Omental fat pad (tissue), 3 donors: ENCODE measurements at regions not wholly inside any gene's neighbourhood (a gene's known extent, or its start where the extent isn't known, plus 50 kb on each side); places are given as distances from the start of the nearest gene placed in this dataset.

Experiments used
- ATAC-seq: fragments of 150-250 bp; one replicate; pipeline ENCODE4 v1.9.1; 2016; ENCODE audit warnings: mild to moderate bottlenecking, moderate library complexity; ENCODE audit not compliant: low FRiP score
- DNase-seq: peaks from one replicate; pipeline ENCODE4 v3.0.0-alpha.2; 2019; ENCODE audit warnings: low spot score
- CTCF ChIP-seq, 3 donors: fragments of 450-650 bp; IDR thresholded peaks; one replicate each; pipeline ENCODE4 v1.5.1; 2016 to 2017; ENCODE audit warnings: antibody characterized with exemption in 3 of 3, mild to moderate bottlenecking in 3 of 3, moderate library complexity in 2 of 3

GRCh38 chr16:86029131-86029741 is 130.3 kb downstream of the IRF8 start:
- peak; percentile 28 for ATAC-seq
- no peak for DNase-seq
- TF ChIP-seq CTCF (IDR thresholded peaks at IDR 0.05), result no peak

- DNase-seq, result no peak
Observed at GRCh38 chr16:86030116-86030515, 131.2 kb downstream of the IRF8 start.

GRCh38 chr16:86031141-86031678 is 132.2 kb downstream of the IRF8 start:
- no peak for TF ChIP-seq CTCF (IDR thresholded peaks at IDR 0.05)
- no peak for ATAC-seq
- no peak for DNase-seq

More at GRCh38 chr16:86030116-86030515, 131.2 kb downstream of the IRF8 start:
- no peak for TF ChIP-seq CTCF (IDR thresholded peaks at IDR 0.05)
- ATAC-seq, result no peak

- no peak for DNase-seq
- no peak for TF ChIP-seq CTCF (IDR thresholded peaks at IDR 0.05)
Observed at GRCh38 chr16:86033016-86033474, 134.1 kb downstream of the IRF8 start.

GRCh38 chr16:86033971-86034370 is 135.0 kb downstream of the IRF8 start:
- ATAC-seq (no peak), DNase-seq (no peak)
- TF ChIP-seq CTCF (IDR thresholded peaks at IDR 0.05), result no peak

More at GRCh38 chr16:86033016-86033474, 134.1 kb downstream of the IRF8 start:
- ATAC-seq, result no peak

GRCh38 chr16:86034421-86034919 is 135.5 kb downstream of the IRF8 start:
- DNase-seq (no peak), ATAC-seq (no peak)
- no peak for TF ChIP-seq CTCF (IDR thresholded peaks at IDR 0.05)

- ATAC-seq, result no peak
- no peak for DNase-seq
Observed at GRCh38 chr16:86035906-86036305, 136.9 kb downstream of the IRF8 start.

More at GRCh38 chr16:86035906-86036305, 136.9 kb downstream of the IRF8 start:
- no peak for TF ChIP-seq CTCF (IDR thresholded peaks at IDR 0.05)
